ENCODE measurements at regions not wholly inside any gene's neighbourhood (a gene's known extent, or its start where the extent isn't known, plus 50 kb on each side); places are given as distances from the start of the nearest gene placed in this dataset.

GRCh38 chr14:42319996-42320395 lies 713.3 kb downstream of the LRFN5 start:
- H3K27ac Mint-ChIP-seq, result no peak overlapping the region
- no peaks in the 10 kb centered on the region for H3K27me3 Mint-ChIP-seq
- H3K9me3 Mint-ChIP-seq (ENCODE audit: low read depth), result peaks cover 3% of the 10 kb centered on the region
- H3K36me3 Mint-ChIP-seq (ENCODE audit: insufficient read depth), result no peaks in the 10 kb centered on the region
- H3K4me3 Mint-ChIP-seq (ENCODE audit: low read depth), result no peak overlapping the region
- no peaks in the 10 kb centered on the region for H3K4me1 Mint-ChIP-seq (ENCODE audit: low read depth)
- no peak for DNase-seq (ENCODE audit: low spot score, unreplicated experiment)
- TF ChIP-seq CTCF (IDR thresholded peaks at IDR 0.05; ENCODE audit: unreplicated experiment), result no peak

- H3K9me3 Mint-ChIP-seq (ENCODE audit: low read depth), result peaks cover 15% of the 10 kb centered on the region
- H3K4me3 Mint-ChIP-seq (ENCODE audit: low read depth), result no peak overlapping the region
- TF ChIP-seq CTCF (IDR thresholded peaks at IDR 0.05; ENCODE audit: unreplicated experiment), result no peak
- DNase-seq (ENCODE audit: low spot score, unreplicated experiment), result no peak
- H3K4me1 Mint-ChIP-seq (ENCODE audit: low read depth), result no peaks in the 10 kb centered on the region
- no peak overlapping the region for H3K27ac Mint-ChIP-seq
- H3K36me3 Mint-ChIP-seq (ENCODE audit: insufficient read depth), result no peaks in the 10 kb centered on the region
- no peaks in the 10 kb centered on the region for H3K27me3 Mint-ChIP-seq
These were observed 710.0 kb downstream of the LRFN5 start for GRCh38 chr14:42316693-42317092.

GRCh38 chr14:42311876-42312275 lies 705.2 kb downstream of the LRFN5 start:
- no peaks in the 10 kb centered on the region for H3K4me1 Mint-ChIP-seq (ENCODE audit: low read depth)
- peaks cover 4% of the 10 kb centered on the region for H3K36me3 Mint-ChIP-seq (ENCODE audit: insufficient read depth)
- DNase-seq (ENCODE audit: low spot score, unreplicated experiment), result no peak
- H3K9me3 Mint-ChIP-seq (ENCODE audit: low read depth), result peaks cover 42% of the 10 kb centered on the region
- no peak overlapping the region for H3K4me3 Mint-ChIP-seq (ENCODE audit: low read depth)
- no peaks in the 10 kb centered on the region for H3K27me3 Mint-ChIP-seq
- TF ChIP-seq CTCF (IDR thresholded peaks at IDR 0.05; ENCODE audit: unreplicated experiment), result no peak
- no peak overlapping the region for H3K27ac Mint-ChIP-seq

GRCh38 chr14:42307239-42307825 lies 700.7 kb downstream of the LRFN5 start:
- Mint-ChIP-seq H3K27me3 (no peaks in the 10 kb centered on the region), H3K4me1 (ENCODE audit: low read depth) (no peaks in the 10 kb centered on the region), H3K27ac (no peak overlapping the region), H3K4me3 (ENCODE audit: low read depth) (no peak overlapping the region), H3K36me3 (ENCODE audit: insufficient read depth) (peaks cover 4% of the 10 kb centered on the region), H3K9me3 (ENCODE audit: low read depth) (peaks cover 47% of the 10 kb centered on the region)
- no peak for TF ChIP-seq CTCF (IDR thresholded peaks at IDR 0.05; ENCODE audit: unreplicated experiment)
- no peak for DNase-seq (ENCODE audit: low spot score, unreplicated experiment)

- peaks cover 17% of the 10 kb centered on the region for H3K9me3 Mint-ChIP-seq (ENCODE audit: low read depth)
- no peaks in the 10 kb centered on the region for H3K27me3 Mint-ChIP-seq
- DNase-seq (ENCODE audit: low spot score, unreplicated experiment), result no peak
- TF ChIP-seq CTCF (IDR thresholded peaks at IDR 0.05; ENCODE audit: unreplicated experiment), result no peak
- H3K4me3 Mint-ChIP-seq (ENCODE audit: low read depth), result no peak overlapping the region
- H3K4me1 Mint-ChIP-seq (ENCODE audit: low read depth), result no peaks in the 10 kb centered on the region
- H3K27ac Mint-ChIP-seq, result no peak overlapping the region
- no peaks in the 10 kb centered on the region for H3K36me3 Mint-ChIP-seq (ENCODE audit: insufficient read depth)
These were observed 693.0 kb downstream of the LRFN5 start for GRCh38 chr14:42299692-42300091.
